HG02973 (cell line): ENCODE measurements at regions not wholly inside any gene's neighbourhood (a gene's known extent, or its start where the extent isn't known, plus 50 kb on each side); places are given as distances from the start of the nearest gene placed in this dataset.

Source experiments
- ATAC-seq: cut with Tn5 transposase; IDR thresholded peaks from one replicate; pipeline ENCODE4 v1.9.1; 2021; ENCODE audit warnings: moderate library complexity; ENCODE audit not compliant: unreplicated experiment

- no peak for ATAC-seq
Observed at GRCh38 chr16:5884996-5885395, 787.4 kb upstream of the EEF2KMT start.

GRCh38 chr16:5884339-5884738, 786.7 kb upstream of the EEF2KMT start:
- ATAC-seq, result no peak

- ATAC-seq, result no peak
Observed at GRCh38 chr16:5882087-5882640, 784.6 kb upstream of the EEF2KMT start.

- ATAC-seq, result no peak
Observed at GRCh38 chr16:5875416-5875815, 777.8 kb upstream of the EEF2KMT start.

- ATAC-seq, result no peak
Observed at GRCh38 chr16:5874899-5875298, 777.3 kb upstream of the EEF2KMT start.

GRCh38 chr16:5873221-5873620, 775.6 kb upstream of the EEF2KMT start:
- ATAC-seq, result no peak

GRCh38 chr16:5870886-5871691, 773.5 kb upstream of the EEF2KMT start:
- ATAC-seq, result no peak

- no peak for ATAC-seq
Observed at GRCh38 chr16:5867250-5867649, 769.7 kb upstream of the EEF2KMT start.

- no peak for ATAC-seq
Observed at GRCh38 chr16:5865236-5865635, 767.6 kb upstream of the EEF2KMT start.

GRCh38 chr16:5863071-5863606, 765.5 kb upstream of the EEF2KMT start:
- ATAC-seq, result no peak

GRCh38 chr16:5862103-5862840, 764.7 kb upstream of the EEF2KMT start:
- no peak for ATAC-seq

GRCh38 chr16:5861241-5861640, 763.6 kb upstream of the EEF2KMT start:
- ATAC-seq, result no peak

- ATAC-seq, result no peak
Observed at GRCh38 chr16:5858180-5858579, 760.6 kb upstream of the EEF2KMT start.

GRCh38 chr16:5854027-5854426, 756.4 kb upstream of the EEF2KMT start:
- no peak for ATAC-seq

GRCh38 chr16:5852151-5852550, 754.6 kb upstream of the EEF2KMT start:
- ATAC-seq, result no peak

- ATAC-seq, result no peak
Observed at GRCh38 chr16:5851393-5851982, 753.9 kb upstream of the EEF2KMT start.

- no peak for ATAC-seq
Observed at GRCh38 chr16:5850632-5851392, 753.2 kb upstream of the EEF2KMT start.

GRCh38 chr16:5845046-5845445, 747.5 kb upstream of the EEF2KMT start:
- no peak for ATAC-seq

GRCh38 chr16:5841974-5842373, 744.4 kb upstream of the EEF2KMT start:
- ATAC-seq, result no peak

GRCh38 chr16:5838725-5839124, 741.1 kb upstream of the EEF2KMT start:
- ATAC-seq, result no peak

- ATAC-seq, result no peak
Observed at GRCh38 chr16:5838071-5838470, 740.5 kb upstream of the EEF2KMT start.
